HEK293 (cell line): ENCODE measurements at regions not wholly inside any gene's neighbourhood (a gene's known extent, or its start where the extent isn't known, plus 50 kb on each side); places are given as distances from the start of the nearest gene placed in this dataset.
"Not testable (repeated sequence)": the region's sequence is repeated elsewhere in the genome, so short reads cannot be mapped to it uniquely, and the experiment has no call there.

Source experiments
- CTCF ChIA-PET: fragments of 350-600 bp; formaldehyde crosslinking; extraction: SDS; loops from one replicate; lab custom pipeline; 2021; ENCODE audit warnings: antibody characterized with exemption; lab: Yijun Ruan, JAX
- POLR2A ChIA-PET: fragments of 300-600 bp; formaldehyde crosslinking; extraction: SDS; loops from one replicate; lab custom pipeline; 2020; ENCODE audit warnings: antibody characterized with exemption, inconsistent platforms; lab: Yijun Ruan, JAX
- H3K27ac ChIP-seq: fragments of 200-500 bp; sonication (Bioruptor generic); 2 replicates; pipeline ENCODE4 v1.5.1; 2014; ENCODE audit warnings: low read depth, low read length, control low read depth, inconsistent platforms; ENCODE audit errors: extremely low read depth
- H3K36me3 ChIP-seq, 2 experiments: fragments of 200-500 bp in 1 of 2; sonication (Bioruptor generic) in 1 of 2; 1 replicate in 1 of 2; 2 replicates in 1 of 2; pipeline ENCODE4 v1.5.1; 2014 to 2017; ENCODE audit warnings: inconsistent platforms in 2 of 2, low read length in 2 of 2; ENCODE audit not compliant: control insufficient read depth in 2 of 2, insufficient read depth in 1 of 2
- H3K4me1 ChIP-seq: fragments of 200-500 bp; sonication (Bioruptor generic); 2 replicates; pipeline ENCODE4 v1.5.1; 2014; ENCODE audit warnings: mild to moderate bottlenecking, low read length, inconsistent platforms; ENCODE audit not compliant: control insufficient read depth, insufficient read depth
- H3K4me3 ChIP-seq: 2 replicates; pipeline ENCODE4 v1.5.1; 2011; ENCODE audit warnings: low read depth, mild to moderate bottlenecking, control low read depth, low read length, moderate library complexity
- H3K9me3 ChIP-seq: fragments of 200-500 bp; sonication (Bioruptor generic); 2 replicates; pipeline ENCODE4 v1.5.1; 2014; ENCODE audit warnings: low read depth, low read length, inconsistent platforms; ENCODE audit not compliant: control insufficient read depth, insufficient read depth
- BCL6B ChIP-seq: fragments of 450-650 bp; formaldehyde crosslinking; IDR thresholded peaks from 2 replicates; pipeline ENCODE4 v1.5.1; 2017; ENCODE audit warnings: missing biosample characterization, missing genetic modification characterization
- HIC1 ChIP-seq: fragments of 450-650 bp; formaldehyde crosslinking; IDR thresholded peaks from 2 replicates; pipeline ENCODE4 v1.5.1; 2016; ENCODE audit warnings: missing biosample characterization, missing genetic modification characterization
- KLF1 ChIP-seq: fragments of 450-650 bp; formaldehyde crosslinking; IDR thresholded peaks from 2 replicates; pipeline ENCODE4 v1.5.1; 2016; ENCODE audit warnings: missing biosample characterization, missing genetic modification characterization
- PRDM10 ChIP-seq: fragments of 450-650 bp; formaldehyde crosslinking; IDR thresholded peaks from 2 replicates; pipeline ENCODE4 v1.5.1; 2016; ENCODE audit warnings: missing biosample characterization, missing genetic modification characterization
- SCRT1 ChIP-seq: fragments of 450-650 bp; formaldehyde crosslinking; IDR thresholded peaks from 2 replicates; pipeline ENCODE4 v1.5.1; 2016; ENCODE audit warnings: missing biosample characterization, missing genetic modification characterization, borderline replicate concordance
- ZBTB1 ChIP-seq: fragments of 450-650 bp; formaldehyde crosslinking; IDR thresholded peaks from 2 replicates; pipeline ENCODE4 v1.5.1; 2016; ENCODE audit warnings: missing biosample characterization, missing genetic modification characterization
- ZNF2 ChIP-seq: fragments of 450-650 bp; formaldehyde crosslinking; IDR thresholded peaks from 2 replicates; pipeline ENCODE4 v1.5.1; 2016; ENCODE audit warnings: missing biosample characterization, missing genetic modification characterization
- ZNF341 ChIP-seq: fragments of 450-650 bp; formaldehyde crosslinking; IDR thresholded peaks from 2 replicates; pipeline ENCODE4; 2016; ENCODE audit warnings: low read depth, missing biosample characterization, missing genetic modification characterization
- ZNF362 ChIP-seq: fragments of 450-650 bp; formaldehyde crosslinking; IDR thresholded peaks from 2 replicates; pipeline ENCODE4 v1.5.1; 2016; ENCODE audit warnings: missing biosample characterization, missing genetic modification characterization
- ZNF391 ChIP-seq: fragments of 450-650 bp; formaldehyde crosslinking; IDR thresholded peaks from 2 replicates; pipeline ENCODE4 v1.5.1; 2016; ENCODE audit warnings: low read depth, missing biosample characterization, missing genetic modification characterization, borderline replicate concordance
- ZNF473 ChIP-seq: fragments of 450-650 bp; formaldehyde crosslinking; IDR thresholded peaks from 2 replicates; pipeline ENCODE4 v1.5.1; 2017; ENCODE audit warnings: missing biosample characterization, missing genetic modification characterization
- ZNF530 ChIP-seq: fragments of 450-650 bp; formaldehyde crosslinking; IDR thresholded peaks from 2 replicates; pipeline ENCODE4 v1.5.1; 2016; ENCODE audit warnings: low read depth, missing biosample characterization, missing genetic modification characterization
- ZNF549 ChIP-seq: fragments of 450-650 bp; IDR thresholded peaks from 2 replicates; pipeline ENCODE4 v1.5.1; 2018; ENCODE audit warnings: missing biosample characterization, missing genetic modification characterization, mild to moderate bottlenecking, inconsistent platforms, moderate library complexity
- ZNF571 ChIP-seq: fragments of 450-650 bp; formaldehyde crosslinking; IDR thresholded peaks from 2 replicates; pipeline ENCODE4 v1.5.0; 2017; ENCODE audit warnings: missing biosample characterization, missing genetic modification characterization
- ZNF747 ChIP-seq: fragments of 450-650 bp; formaldehyde crosslinking; IDR thresholded peaks from 2 replicates; pipeline ENCODE4 v1.5.1; 2016; ENCODE audit warnings: missing biosample characterization, missing genetic modification characterization
- ZSCAN18 ChIP-seq: fragments of 450-650 bp; formaldehyde crosslinking; IDR thresholded peaks from 2 replicates; pipeline ENCODE4 v1.5.1; 2016; ENCODE audit warnings: missing biosample characterization, missing genetic modification characterization

- Histone ChIP-seq H3K4me3 (no peak overlapping the region), H3K9me3 (no peaks in the 10 kb centered on the region), H3K4me1 (peaks cover 2% of the 10 kb centered on the region; the same call in 1 of the 2 replicates), H3K27ac (no peak overlapping the region), H3K36me3 (no peaks in the 10 kb centered on the region)
- POLR2A ChIA-PET, result no interaction called here
- no peak for TF ChIP-seq PRDM10 (tag by site-specific recombination)
- no peak for TF ChIP-seq ZNF747 (tag by site-specific recombination)
- TF ChIP-seq ZNF473, result no peak
- TF ChIP-seq ZNF391 (tag by site-specific recombination), result no peak
- peak; percentile 58 for TF ChIP-seq ZNF341 (tag by site-specific recombination)
- no peak for TF ChIP-seq ZNF571 (tag by site-specific recombination)
- no peak for TF ChIP-seq KLF1 (tag by site-specific recombination)
- no peak for TF ChIP-seq SCRT1 (tag by site-specific recombination)
- TF ChIP-seq BCL6B, result no peak
- no peak for TF ChIP-seq ZNF2 (tag by site-specific recombination)
- no peak for TF ChIP-seq ZNF530 (tag by site-specific recombination)
- no peak for TF ChIP-seq ZBTB1 (tag by site-specific recombination)
- TF ChIP-seq ZNF549 (tag by site-specific recombination), result peak; percentile 84
- no peak for TF ChIP-seq ZNF362 (tag by site-specific recombination)
- TF ChIP-seq HIC1 (tag by site-specific recombination), result no peak
- no peak for TF ChIP-seq ZSCAN18 (tag by site-specific recombination)
- CTCF ChIA-PET, result interaction anchor here (0.6 kb wide), 2 partner anchors 461 to 1387 kb away, joined by 3 read pairs; no protein-coding TSS in a partner anchor
These were observed 175.1 kb downstream of the AVL9 start for GRCh38 chr7:32670110-32671025.

- H3K9me3 ChIP-seq, H3K4me1 ChIP-seq, H3K27ac ChIP-seq, CTCF ChIA-PET, H3K36me3 ChIP-seq, H3K4me3 ChIP-seq, POLR2A ChIA-PET: not testable (repeated sequence)
These were observed 174.0 kb downstream of the AVL9 start for GRCh38 chr7:32669173-32669870.

GRCh38 chr7:32668387-32669097 lies 173.3 kb downstream of the AVL9 start:
- H3K36me3 ChIP-seq, H3K9me3 ChIP-seq, H3K4me1 ChIP-seq, POLR2A ChIA-PET, H3K27ac ChIP-seq, CTCF ChIA-PET, H3K4me3 ChIP-seq: not testable (repeated sequence)
